Transverse colon (tissue), 4 donors: ENCODE measurements at regions not wholly inside any gene's neighbourhood (a gene's known extent, or its start where the extent isn't known, plus 50 kb on each side); places are given as distances from the start of the nearest gene placed in this dataset.
A peak's percentile ranks its signal among the peaks of the same experiment; 100 is the strongest.

Experiments
- DNase-seq: peaks from one replicate; pipeline ENCODE4 v3.0.0-alpha.2; 2019
- H3K27ac ChIP-seq, 4 donors: fragments of 200-600 bp; sonication (generic); 2 replicates each; pipeline ENCODE4 v1.5.1; 2016 to 2018; ENCODE audit warnings: inconsistent platforms in 4 of 4
- H3K27me3 ChIP-seq: fragments of 200-600 bp; sonication (generic); 2 replicates; pipeline ENCODE4 v1.5.1; 2017; ENCODE audit warnings: inconsistent platforms
- H3K36me3 ChIP-seq, 4 donors: fragments of 200-600 bp; sonication (generic); 2 replicates each; pipeline ENCODE4 v1.5.1; 2017 to 2019; ENCODE audit warnings: inconsistent platforms in 4 of 4
- H3K4me1 ChIP-seq, 4 donors: fragments of 200-600 bp; sonication (generic); 2 replicates each; pipeline ENCODE4 v1.5.1; 2017 to 2020; ENCODE audit warnings: inconsistent platforms in 4 of 4
- H3K4me3 ChIP-seq, 4 donors: fragments of 200-600 bp; sonication (generic); 1 replicate in 1 of 4; 2 replicates in 3 of 4; pipeline versions ENCODE4 v1.5.1 to v1.6.1; 2017 to 2019; ENCODE audit warnings: inconsistent platforms in 4 of 4
- H3K9me3 ChIP-seq, 2 donors: fragments of 200-600 bp; sonication (generic); 2 replicates each; pipeline ENCODE4 v1.5.1; 2017 to 2019; ENCODE audit warnings: inconsistent platforms in 2 of 2
- CTCF ChIP-seq, 5 experiments: fragments of 200-600 bp in 3 of 5; fragments of 450-650 bp in 2 of 5; sonication (generic) in 3 of 5; IDR thresholded peaks; 1 replicate in 2 of 5; 2 replicates in 3 of 5; pipeline ENCODE4 v1.5.1; 2016 to 2017; ENCODE audit warnings: antibody characterized with exemption in 5 of 5, inconsistent platforms in 3 of 5, mild to moderate bottlenecking in 2 of 5, moderate library complexity in 1 of 5
- EP300 ChIP-seq: sonication (generic); formaldehyde crosslinking; IDR thresholded peaks from one replicate; pipeline ENCODE4 v1.6.1; 2017; ENCODE audit warnings: antibody characterized with exemption, low read depth
- POLR2A ChIP-seq: fragments of 450-650 bp; IDR thresholded peaks from one replicate; pipeline ENCODE4 v1.6.1; 2016; ENCODE audit warnings: antibody characterized with exemption, mild to moderate bottlenecking, moderate library complexity
- POLR2AphosphoS5 ChIP-seq, 3 donors: sonication (generic); formaldehyde crosslinking; IDR thresholded peaks; one replicate each; pipeline ENCODE4 v1.6.1; 2016; ENCODE audit warnings: antibody characterized with exemption in 3 of 3
- WGBS, 2 donors: methylation state at CpG; one replicate each; pipeline ENCODE4 v1.1.5; 2018; ENCODE audit warnings: low coverage in 1 of 2; 5-methylcytosine and 5-hydroxymethylcytosine counted together
- in situ Hi-C, 4 donors: fragments of 200-750 bp; cut with MboI; loops; one replicate each; pipeline versions ENCODE4 v1.15.0 to v1.15.1; 2017; ENCODE audit warnings: low sequenced_read_pairs in 3 of 4, low pct_ligation_motif_present in 1 of 4, low pct_unique_long_range_greater_than_20kb in 1 of 4
- intact Hi-C: fragments of 100-400 bp; cut with DNase I; formaldehyde crosslinking; loops from one replicate; pipeline ENCODE4 v1.15.1; 2023; ENCODE audit warnings: low total_unique reads

- WGBS, 2 donors, result 22 to 23% methylated on average over 6 to 10 of the region's 10 CpGs
- peak overlapping the region; percentile 75 to 88 (median 84) for H3K27ac ChIP-seq
Measured at GRCh38 chr21:41564871-41565274, 56.9 kb upstream of the TMPRSS2 start.

GRCh38 chr21:41562101-41563000 lies 54.4 kb upstream of the TMPRSS2 start:
- DNase-seq, result peak; percentile 61
- peaks cover 14 to 71% (median 38%) of the 10 kb centered on the region in 4 donors for H3K4me1 ChIP-seq

More at GRCh38 chr21:41564871-41565274, 56.9 kb upstream of the TMPRSS2 start:
- in situ Hi-C loops, result no loop called here
- TF ChIP-seq EP300, result peak; percentile 44
- TF ChIP-seq POLR2AphosphoS5 (IDR thresholded peaks at IDR 0.05), result peak in 2 of 3 donors; percentile 62 to 80
- no peak for TF ChIP-seq POLR2A
- peaks cover 14 to 82% (median 37%) of the 10 kb centered on the region in 4 donors for H3K4me1 ChIP-seq
- peak; percentile 72 for DNase-seq
- H3K27me3 ChIP-seq, result no peaks in the 10 kb centered on the region
- no peaks in the 10 kb centered on the region for H3K36me3 ChIP-seq
- no peak overlapping the region for H3K4me3 ChIP-seq
- no peaks in the 10 kb centered on the region for H3K9me3 ChIP-seq
- intact Hi-C loops, result no loop called here

GRCh38 chr21:41561701-41562100 lies 53.7 kb upstream of the TMPRSS2 start:
- DNase-seq, result no peak

More at GRCh38 chr21:41562101-41563000, 54.4 kb upstream of the TMPRSS2 start:
- no peak for TF ChIP-seq CTCF (IDR thresholded peaks at IDR 0.05)
- TF ChIP-seq EP300, result no peak
- TF ChIP-seq POLR2A, result no peak
- no peak for TF ChIP-seq POLR2AphosphoS5 (IDR thresholded peaks at IDR 0.05)
- no peaks in the 10 kb centered on the region for H3K9me3 ChIP-seq
- H3K4me3 ChIP-seq, result no peak overlapping the region
- WGBS, 2 donors, result 70 to 82% methylated on average over 9 to 26 of the region's 26 CpGs
- no peaks in the 10 kb centered on the region for H3K36me3 ChIP-seq
- H3K27ac ChIP-seq, result peak overlapping the region; percentile 73 to 88 (median 84)
- intact Hi-C loops, result no loop called here
- in situ Hi-C loops, result no loop called here
- H3K27me3 ChIP-seq, result no peaks in the 10 kb centered on the region

GRCh38 chr21:41560661-41561158 lies 52.8 kb upstream of the TMPRSS2 start:
- TF ChIP-seq EP300 (peak; percentile 41), POLR2A (peak; percentile 51), CTCF (IDR thresholded peaks at IDR 0.05) (peak in 2 of 5 experiments; percentile 47 to 60), POLR2AphosphoS5 (IDR thresholded peaks at IDR 0.05) (peak in 2 of 3 donors; percentile 63 to 67)
- Histone ChIP-seq H3K27me3 (no peaks in the 10 kb centered on the region), H3K4me3 (no peak overlapping the region), H3K27ac (peak overlapping the region; percentile 73 to 88 (median 84)), H3K4me1 (peaks cover 13 to 60% (median 30%) of the 10 kb centered on the region in 4 donors), H3K36me3 (no peaks in the 10 kb centered on the region), H3K9me3 (no peaks in the 10 kb centered on the region)
- in situ Hi-C loops, result no loop called here
- intact Hi-C loops, result no loop called here
- DNase-seq, result peak; percentile 82
- 22 to 30% methylated on average over 3 to 9 of the region's 9 CpGs for WGBS, 2 donors

More at GRCh38 chr21:41561701-41562100, 53.7 kb upstream of the TMPRSS2 start:
- Histone ChIP-seq H3K36me3 (no peaks in the 10 kb centered on the region), H3K4me3 (no peak overlapping the region), H3K4me1 (peaks cover 14 to 68% (median 34%) of the 10 kb centered on the region in 4 donors), H3K27ac (peak overlapping the region; percentile 73 to 88 (median 84)), H3K9me3 (no peaks in the 10 kb centered on the region), H3K27me3 (no peaks in the 10 kb centered on the region)
- WGBS, 2 donors, result 66% methylated on average over 4 of the region's 4 CpGs; no CpG with 5 or more reads in 1 of the 2 donors
- in situ Hi-C loops (no loop called here), intact Hi-C loops (no loop called here)
- TF ChIP-seq POLR2AphosphoS5 (IDR thresholded peaks at IDR 0.05), result no peak
- no peak for TF ChIP-seq CTCF (IDR thresholded peaks at IDR 0.05)
- no peak for TF ChIP-seq EP300
- no peak for TF ChIP-seq POLR2A
